Thoracic aorta (tissue), 2 donors: ENCODE measurements at regions not wholly inside any gene's neighbourhood (a gene's known extent, or its start where the extent isn't known, plus 50 kb on each side); places are given as distances from the start of the nearest gene placed in this dataset.

ENCODE experiments used
- ATAC-seq: fragments of 150-250 bp; one replicate; pipeline ENCODE4 v1.8.0; 2017; ENCODE audit warnings: low read depth; ENCODE audit not compliant: insufficient number of reproducible peaks, low FRiP score
- DNase-seq: peaks from one replicate; pipeline ENCODE4 v3.0.0-alpha.2; 2020; ENCODE audit warnings: low spot score
- H3K27ac ChIP-seq, 2 donors: fragments of 200-600 bp; sonication (generic); 1 replicate in 1 of 2; 2 replicates in 1 of 2; pipeline ENCODE4 v1.5.1; 2016; ENCODE audit warnings: mild to moderate bottlenecking in 2 of 2, moderate library complexity in 2 of 2
- H3K27me3 ChIP-seq: fragments of 200-600 bp; sonication (generic); replicated peaks from 2 replicates; pipeline ENCODE4 v1.6.0; 2016; ENCODE audit warnings: mild to moderate bottlenecking; ENCODE audit not compliant: insufficient read depth
- H3K36me3 ChIP-seq: fragments of 200-600 bp; sonication (generic); one replicate; pipeline ENCODE4 v1.5.1; 2016
- H3K4me1 ChIP-seq, 2 donors: fragments of 200-600 bp; sonication (generic); 1 replicate in 1 of 2; 2 replicates in 1 of 2; pipeline versions ENCODE4 v1.5.1 to v1.6.0; 2016; ENCODE audit warnings: low read depth in 2 of 2, mild to moderate bottlenecking in 1 of 2; ENCODE audit not compliant: control insufficient read depth in 1 of 2
- H3K4me3 ChIP-seq: fragments of 200-600 bp; sonication (generic); 2 replicates; pipeline ENCODE4 v1.5.1; 2016; ENCODE audit warnings: mild to moderate bottlenecking
- H3K9me3 ChIP-seq: fragments of 200-600 bp; sonication (generic); 2 replicates; pipeline ENCODE4 v1.5.1; 2016
- TF ChIP-seq, protein P1 (sequence below): fragments of 200-600 bp; sonication (generic); IDR thresholded peaks from one replicate; pipeline ENCODE4 v1.5.1; 2019; ENCODE audit warnings: antibody characterized with exemption

DNA sequence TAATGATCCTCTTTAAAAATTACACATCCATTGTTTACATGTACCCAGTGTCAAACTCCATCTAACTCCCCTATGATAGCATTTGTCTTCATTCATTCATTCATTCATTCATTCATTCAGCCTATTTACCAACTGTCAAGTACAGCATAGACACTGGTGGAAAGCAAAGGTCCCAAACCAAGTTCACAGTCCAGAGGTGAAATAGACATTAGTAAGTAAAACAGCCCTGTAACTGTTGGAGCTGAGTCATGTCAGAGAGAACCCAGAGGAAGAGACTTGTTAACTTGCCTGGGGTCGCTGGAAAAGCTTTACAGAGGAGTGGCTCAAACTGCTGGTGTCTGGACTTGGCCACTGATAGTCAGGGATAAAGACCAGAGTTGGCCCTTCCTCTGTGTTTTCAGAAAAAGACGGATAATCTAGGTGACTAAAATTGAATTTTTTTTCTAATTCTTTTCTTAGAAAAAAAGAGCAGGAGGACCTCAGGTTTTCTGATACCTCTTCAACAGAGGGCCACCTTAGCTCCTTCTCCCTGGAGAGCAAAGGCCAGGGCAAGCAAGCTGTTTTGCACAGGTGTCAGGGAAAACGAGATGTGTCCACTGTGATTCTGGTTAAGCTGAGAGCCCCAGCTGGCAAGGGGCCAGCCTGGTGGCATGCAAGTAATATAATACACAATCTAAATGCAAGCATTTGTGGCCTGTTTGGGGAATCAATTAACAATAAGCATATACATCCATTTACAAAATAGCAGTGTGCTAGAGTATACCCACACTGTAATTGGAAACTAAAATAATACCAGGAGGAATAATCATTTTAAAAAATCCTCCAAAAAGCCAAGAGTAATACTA is 96.7 kb upstream of the SLC14A2 start:
- Histone ChIP-seq H3K27me3 (no peaks in the 10 kb centered on the region), H3K4me1 (peaks cover 40 to 83% of the 10 kb centered on the region in 2 donors), H3K9me3 (no peaks in the 10 kb centered on the region), H3K4me3 (no peak overlapping the region), H3K27ac (peak overlapping the region; percentile 88 to 95), H3K36me3 (no peaks in the 10 kb centered on the region)
- DNase-seq (no peak), ATAC-seq (no peak)
- TF ChIP-seq, protein P1, sequence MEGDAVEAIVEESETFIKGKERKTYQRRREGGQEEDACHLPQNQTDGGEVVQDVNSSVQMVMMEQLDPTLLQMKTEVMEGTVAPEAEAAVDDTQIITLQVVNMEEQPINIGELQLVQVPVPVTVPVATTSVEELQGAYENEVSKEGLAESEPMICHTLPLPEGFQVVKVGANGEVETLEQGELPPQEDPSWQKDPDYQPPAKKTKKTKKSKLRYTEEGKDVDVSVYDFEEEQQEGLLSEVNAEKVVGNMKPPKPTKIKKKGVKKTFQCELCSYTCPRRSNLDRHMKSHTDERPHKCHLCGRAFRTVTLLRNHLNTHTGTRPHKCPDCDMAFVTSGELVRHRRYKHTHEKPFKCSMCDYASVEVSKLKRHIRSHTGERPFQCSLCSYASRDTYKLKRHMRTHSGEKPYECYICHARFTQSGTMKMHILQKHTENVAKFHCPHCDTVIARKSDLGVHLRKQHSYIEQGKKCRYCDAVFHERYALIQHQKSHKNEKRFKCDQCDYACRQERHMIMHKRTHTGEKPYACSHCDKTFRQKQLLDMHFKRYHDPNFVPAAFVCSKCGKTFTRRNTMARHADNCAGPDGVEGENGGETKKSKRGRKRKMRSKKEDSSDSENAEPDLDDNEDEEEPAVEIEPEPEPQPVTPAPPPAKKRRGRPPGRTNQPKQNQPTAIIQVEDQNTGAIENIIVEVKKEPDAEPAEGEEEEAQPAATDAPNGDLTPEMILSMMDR: no peak

DNA sequence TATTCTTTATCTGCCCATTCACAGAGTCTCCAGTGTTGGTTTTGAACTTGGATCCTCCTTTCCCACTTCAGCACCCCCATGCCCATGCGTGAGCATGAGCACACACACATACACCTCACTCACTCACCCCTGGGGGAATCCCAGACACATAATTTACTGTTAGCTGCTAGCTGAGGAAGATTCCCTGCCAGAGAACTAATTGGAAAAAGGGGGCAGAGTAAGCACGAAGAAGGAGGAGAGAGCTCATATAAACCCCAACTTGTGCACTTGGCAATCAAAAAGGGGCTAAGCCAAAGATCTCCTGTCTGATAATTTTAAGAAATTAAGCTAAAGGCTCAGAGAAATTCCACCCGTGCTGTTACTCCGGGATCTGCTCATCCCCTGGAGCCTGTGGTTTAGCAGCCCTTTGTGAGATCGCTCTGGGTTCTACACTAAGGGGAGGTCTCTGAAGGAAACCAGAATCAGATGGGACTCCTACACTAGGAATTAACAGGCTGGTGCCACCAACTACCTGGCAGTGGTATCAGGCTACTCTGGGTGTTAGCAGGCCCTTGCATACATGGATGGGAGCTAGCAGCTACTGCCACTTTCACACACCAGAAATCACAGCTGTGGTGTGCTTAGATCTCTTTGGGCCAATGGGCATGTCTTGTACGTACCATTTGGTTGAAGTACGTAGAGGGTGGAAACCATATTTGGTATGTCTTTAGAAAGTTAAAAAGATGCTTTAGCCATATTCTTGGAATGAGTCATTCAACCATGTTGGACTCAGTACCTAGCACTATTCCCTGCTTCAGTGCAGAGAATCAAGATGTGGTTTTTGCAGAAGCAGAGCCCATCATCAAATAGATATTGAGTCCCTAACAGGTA is 95.6 kb upstream of the SLC14A2 start:
- no peak for ATAC-seq
- Histone ChIP-seq H3K36me3 (no peaks in the 10 kb centered on the region), H3K4me1 (peaks cover 40 to 83% of the 10 kb centered on the region in 2 donors), H3K27ac (peak overlapping the region; percentile 88 to 95), H3K9me3 (no peaks in the 10 kb centered on the region), H3K4me3 (no peak overlapping the region), H3K27me3 (no peaks in the 10 kb centered on the region)
- DNase-seq: no peak
- TF ChIP-seq, protein P1: no peak

DNA sequence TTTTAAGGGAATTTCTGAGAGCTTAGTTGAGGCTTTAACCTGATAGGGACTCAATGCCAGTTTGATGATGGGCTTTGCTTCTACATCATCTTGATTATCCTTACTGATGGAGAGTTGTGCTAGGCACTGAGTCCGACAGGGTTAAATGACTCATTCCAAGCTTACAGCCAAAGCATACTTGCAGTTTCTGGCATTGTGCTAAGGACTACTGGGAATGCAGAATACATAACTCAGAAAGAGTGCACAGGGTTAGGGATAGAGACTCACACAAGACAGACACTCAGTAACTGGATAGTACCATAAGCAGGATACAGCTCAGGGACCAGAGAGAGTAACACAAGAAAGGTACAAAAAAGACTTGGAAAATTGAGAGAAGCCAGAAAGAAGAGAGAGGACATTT is 94.1 kb upstream of the SLC14A2 start:
- ATAC-seq (peak; percentile 35), DNase-seq (no peak)
- H3K4me1 ChIP-seq: peaks cover 46 to 86% of the 10 kb centered on the region in 2 donors
- H3K4me3 ChIP-seq: no peak overlapping the region
- peak overlapping the region; percentile 88 to 95 for H3K27ac ChIP-seq
- no peaks in the 10 kb centered on the region for H3K36me3 ChIP-seq
- no peaks in the 10 kb centered on the region for H3K27me3 ChIP-seq
- no peaks in the 10 kb centered on the region for H3K9me3 ChIP-seq
- TF ChIP-seq, protein P1: no peak

DNA sequence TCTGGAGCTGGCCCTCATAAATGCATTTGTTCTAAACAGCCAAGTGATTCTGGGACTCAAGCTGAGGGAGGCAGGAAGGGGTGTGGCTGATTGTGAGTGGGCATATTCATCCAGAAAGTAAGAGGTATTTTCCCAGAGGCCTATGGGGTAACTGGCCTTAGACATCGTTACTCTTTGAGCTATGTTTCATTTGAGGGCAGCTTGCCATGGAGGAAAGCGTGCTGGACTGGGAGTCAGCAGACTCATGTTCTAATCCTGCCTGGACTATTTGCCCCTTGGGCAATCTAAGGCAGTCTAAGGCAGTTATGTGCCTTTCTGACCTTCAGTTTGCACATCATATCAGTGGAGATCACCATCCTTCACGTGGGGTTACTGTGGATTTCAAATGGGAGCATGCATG is 93.5 kb upstream of the SLC14A2 start:
- TF ChIP-seq, protein P1: no peak
- H3K27me3 ChIP-seq: no peaks in the 10 kb centered on the region
- DNase-seq: peak; percentile 85
- peak overlapping the region; percentile 88 to 95 for H3K27ac ChIP-seq
- ATAC-seq: peak; percentile 61
- H3K4me1 ChIP-seq: peaks cover 40 to 83% of the 10 kb centered on the region in 2 donors
- H3K9me3 ChIP-seq: no peaks in the 10 kb centered on the region
- H3K36me3 ChIP-seq: no peaks in the 10 kb centered on the region
- H3K4me3 ChIP-seq: peak overlapping the region; percentile 18

DNA sequence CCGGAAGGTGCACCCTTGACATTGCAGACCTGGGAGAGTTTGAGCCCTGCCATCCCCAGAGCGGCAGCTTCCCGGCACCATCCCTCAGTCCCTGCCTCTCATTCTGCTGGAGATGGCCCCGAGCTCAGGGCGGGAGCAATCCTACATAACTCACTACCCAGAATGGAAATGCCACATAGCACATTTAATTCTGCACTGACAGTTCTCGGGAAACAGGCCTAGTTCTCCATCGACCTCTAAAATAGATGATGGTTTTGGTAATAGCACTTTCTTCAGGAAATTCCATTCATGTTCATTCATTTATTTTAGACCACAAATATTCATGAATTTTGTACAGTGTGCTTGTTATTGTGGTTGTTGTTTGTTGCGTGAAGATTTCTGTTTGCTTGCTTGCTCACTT is 92.9 kb upstream of the SLC14A2 start:
- H3K36me3 ChIP-seq: no peaks in the 10 kb centered on the region
- H3K27me3 ChIP-seq: no peaks in the 10 kb centered on the region
- no peaks in the 10 kb centered on the region for H3K9me3 ChIP-seq
- DNase-seq (no peak), ATAC-seq (no peak)
- peak overlapping the region; percentile 18 for H3K4me3 ChIP-seq
- TF ChIP-seq, protein P1: no peak
- H3K27ac ChIP-seq: peak overlapping the region; percentile 88 to 95
- H3K4me1 ChIP-seq: peaks cover 38 to 77% of the 10 kb centered on the region in 2 donors
